Liver (tissue), 8 donors: ENCODE measurements at regions not wholly inside any gene's neighbourhood (a gene's known extent, or its start where the extent isn't known, plus 50 kb on each side); places are given as distances from the start of the nearest gene placed in this dataset.

Source experiments
- DNase-seq: peaks from one replicate; pipeline ENCODE4 v3.0.0-alpha.2; 2017; ENCODE audit warnings: low spot score
- H3K27ac ChIP-seq, 2 donors: one replicate each; pipeline ENCODE4 v1.7.0; 2013; ENCODE audit warnings: inconsistent platforms in 2 of 2, low read length in 2 of 2, control low read depth in 1 of 2, low read depth in 1 of 2, mild to moderate bottlenecking in 1 of 2
- H3K27me3 ChIP-seq, 4 donors: one replicate each; pipeline versions ENCODE4 v1.6.1 to v1.7.0; 2013; ENCODE audit warnings: low read length in 3 of 4, inconsistent platforms in 1 of 4, mild to moderate bottlenecking in 1 of 4, moderate library complexity in 1 of 4; ENCODE audit not compliant: control insufficient read depth in 4 of 4, insufficient read depth in 4 of 4
- H3K36me3 ChIP-seq, 4 donors: one replicate each; pipeline versions ENCODE4 v1.6.1 to v1.7.0; 2013; ENCODE audit warnings: low read length in 3 of 4, mild to moderate bottlenecking in 3 of 4, low read depth in 1 of 4, moderate library complexity in 1 of 4; ENCODE audit not compliant: control insufficient read depth in 4 of 4, insufficient read depth in 3 of 4
- H3K4me1 ChIP-seq, 4 donors: one replicate each; pipeline versions ENCODE4 v1.6.1 to v1.7.0; 2013; ENCODE audit warnings: low read length in 3 of 4, mild to moderate bottlenecking in 3 of 4, moderate library complexity in 1 of 4; ENCODE audit not compliant: control insufficient read depth in 4 of 4, insufficient read depth in 4 of 4
- H3K4me3 ChIP-seq, 3 donors: one replicate each; pipeline versions ENCODE4 v1.6.1 to v1.7.0; 2013; ENCODE audit warnings: low read length in 3 of 3, control low read depth in 1 of 3, low read depth in 1 of 3, mild to moderate bottlenecking in 1 of 3
- H3K9ac ChIP-seq, 2 donors: one replicate each; pipeline ENCODE4 v1.7.0; 2013; ENCODE audit warnings: low read length in 2 of 2, mild to moderate bottlenecking in 2 of 2, moderate library complexity in 2 of 2, control low read depth in 1 of 2, low read depth in 1 of 2
- H3K9me3 ChIP-seq, 4 donors: one replicate each; pipeline versions ENCODE4 v1.6.1 to v1.7.0; 2013; ENCODE audit warnings: low read length in 3 of 4; ENCODE audit not compliant: control insufficient read depth in 4 of 4
- EGR1 ChIP-seq, 2 donors: IDR thresholded peaks; 2 replicates each; pipeline ENCODE4 v1.6.1; 2016 to 2018; ENCODE audit warnings: antibody characterized with exemption in 2 of 2, low read depth in 2 of 2
- FOXA1 ChIP-seq: IDR thresholded peaks from 2 replicates; pipeline ENCODE4 v1.6.1; 2016; ENCODE audit warnings: antibody characterized with exemption
- FOXA2 ChIP-seq: IDR thresholded peaks from 2 replicates; pipeline ENCODE4 v1.6.1; 2016; ENCODE audit warnings: antibody characterized with exemption
- GABPA ChIP-seq, 2 donors: IDR thresholded peaks in 1 of 2; conservative IDR thresholded peaks in 1 of 2; 2 replicates each; pipeline ENCODE4 v1.6.1; 2016; ENCODE audit warnings: antibody characterized with exemption in 2 of 2, mild to moderate bottlenecking in 1 of 2, moderate library complexity in 1 of 2
- HNF4A ChIP-seq, 2 donors: conservative IDR thresholded peaks; 2 replicates each; pipeline ENCODE4 v1.6.1; 2016; ENCODE audit warnings: antibody characterized with exemption in 2 of 2, mild to moderate bottlenecking in 2 of 2
- HNF4G ChIP-seq: IDR thresholded peaks from 2 replicates; pipeline ENCODE4 v1.6.1; 2016; ENCODE audit warnings: antibody characterized with exemption
- JUND ChIP-seq, 2 donors: IDR thresholded peaks; 2 replicates each; pipeline ENCODE4 v1.6.1; 2016; ENCODE audit warnings: antibody characterized with exemption in 2 of 2
- NR2F2 ChIP-seq: IDR thresholded peaks from 2 replicates; pipeline ENCODE4 v1.6.1; 2016; ENCODE audit warnings: antibody characterized with exemption
- RAD21 ChIP-seq, 2 donors: IDR thresholded peaks; 2 replicates each; pipeline ENCODE4 v1.6.1; 2016; ENCODE audit warnings: antibody characterized with exemption in 2 of 2, mild to moderate bottlenecking in 2 of 2
- RXRA ChIP-seq, 2 donors: IDR thresholded peaks; 2 replicates each; pipeline ENCODE4 v1.6.1; 2017 to 2018; ENCODE audit warnings: antibody characterized with exemption in 2 of 2, mild to moderate bottlenecking in 1 of 2
- SP1 ChIP-seq: IDR thresholded peaks from 2 replicates; pipeline ENCODE4 v1.6.1; 2018; ENCODE audit warnings: antibody characterized with exemption, mild to moderate bottlenecking
- TAF1 ChIP-seq: conservative IDR thresholded peaks from 2 replicates; pipeline ENCODE4 v1.6.1; 2016; ENCODE audit warnings: antibody characterized with exemption, mild to moderate bottlenecking
- YY1 ChIP-seq: IDR thresholded peaks from 2 replicates; pipeline ENCODE4 v1.6.1; 2016; ENCODE audit warnings: antibody characterized with exemption, mild to moderate bottlenecking
- WGBS: extraction: QIAGEN DNeasy Blood & Tissue Kit; methylation state at CpG from one replicate; pipeline ENCODE4 v1.1.7; 2013; 5-methylcytosine and 5-hydroxymethylcytosine counted together
- TF ChIP-seq, protein P1 (sequence below): fragments of 150-350 bp; IDR thresholded peaks from 2 replicates; pipeline ENCODE4 v1.5.1; 2017; ENCODE audit warnings: improper control_type of control experiment, low read depth, low read length; ENCODE audit not compliant: missing input control
- TF ChIP-seq, protein P2 (sequence below): IDR thresholded peaks from 2 replicates; pipeline ENCODE4 v1.6.1; 2016; ENCODE audit warnings: antibody characterized with exemption
- TF ChIP-seq, protein P3 (sequence below): IDR thresholded peaks from 2 replicates; pipeline ENCODE4 v1.6.1; 2016; ENCODE audit warnings: antibody characterized with exemption
- TF ChIP-seq, protein P4 (sequence below): IDR thresholded peaks from 2 replicates; pipeline ENCODE4 v1.6.1; 2016; ENCODE audit warnings: antibody characterized with exemption
- TF ChIP-seq, protein P5 (sequence below): IDR thresholded peaks from 2 replicates; pipeline ENCODE4 v1.6.1; 2016; ENCODE audit warnings: antibody characterized with exemption, mild to moderate bottlenecking
- donor health status: healthy.
- donor health status: healthy.
- donor health status: healthy.
- donor health status: healthy.
- donor health status: healthy.

DNA sequence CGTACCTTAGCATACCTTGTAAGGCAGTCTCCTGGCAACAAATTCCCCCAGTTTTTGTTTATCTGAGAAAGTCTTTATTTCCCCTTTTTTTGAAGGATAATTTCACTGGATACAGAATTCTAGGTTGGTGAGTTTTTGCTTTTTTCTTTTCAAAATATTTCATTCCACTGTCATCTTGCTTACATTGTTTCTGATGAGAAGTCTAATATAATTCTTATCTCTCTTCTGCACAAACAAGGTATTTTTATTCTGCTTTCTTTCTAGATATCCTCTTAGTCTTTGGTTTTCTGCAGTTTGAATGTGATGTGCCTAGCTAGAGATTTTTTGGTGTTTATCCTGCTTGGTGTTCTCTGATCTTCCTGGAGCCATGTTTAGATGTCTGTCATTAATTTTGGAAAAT, 57.7 kb upstream of the EZR start:
- H3K4me1 ChIP-seq: no peaks in the 10 kb centered on the region
- WGBS: 94% methylated on average over 1 of the region's 1 CpG
- H3K9me3 ChIP-seq: no peaks in the 10 kb centered on the region
- no peaks in the 10 kb centered on the region for H3K27me3 ChIP-seq
- no peaks in the 10 kb centered on the region for H3K36me3 ChIP-seq
- H3K4me3 ChIP-seq: no peak overlapping the region
- no peak overlapping the region for H3K27ac ChIP-seq
- DNase-seq: no peak
- H3K9ac ChIP-seq: no peak overlapping the region
- TF ChIP-seq SP1 (no peak), GABPA (IDR thresholded peaks at IDR 0.05 in 1 of 2, conservative IDR thresholded peaks at IDR 0.05 in 1 of 2) (no peak), HNF4A (conservative IDR thresholded peaks at IDR 0.05) (no peak), FOXA1 (no peak)
- TF ChIP-seq, protein P1, sequence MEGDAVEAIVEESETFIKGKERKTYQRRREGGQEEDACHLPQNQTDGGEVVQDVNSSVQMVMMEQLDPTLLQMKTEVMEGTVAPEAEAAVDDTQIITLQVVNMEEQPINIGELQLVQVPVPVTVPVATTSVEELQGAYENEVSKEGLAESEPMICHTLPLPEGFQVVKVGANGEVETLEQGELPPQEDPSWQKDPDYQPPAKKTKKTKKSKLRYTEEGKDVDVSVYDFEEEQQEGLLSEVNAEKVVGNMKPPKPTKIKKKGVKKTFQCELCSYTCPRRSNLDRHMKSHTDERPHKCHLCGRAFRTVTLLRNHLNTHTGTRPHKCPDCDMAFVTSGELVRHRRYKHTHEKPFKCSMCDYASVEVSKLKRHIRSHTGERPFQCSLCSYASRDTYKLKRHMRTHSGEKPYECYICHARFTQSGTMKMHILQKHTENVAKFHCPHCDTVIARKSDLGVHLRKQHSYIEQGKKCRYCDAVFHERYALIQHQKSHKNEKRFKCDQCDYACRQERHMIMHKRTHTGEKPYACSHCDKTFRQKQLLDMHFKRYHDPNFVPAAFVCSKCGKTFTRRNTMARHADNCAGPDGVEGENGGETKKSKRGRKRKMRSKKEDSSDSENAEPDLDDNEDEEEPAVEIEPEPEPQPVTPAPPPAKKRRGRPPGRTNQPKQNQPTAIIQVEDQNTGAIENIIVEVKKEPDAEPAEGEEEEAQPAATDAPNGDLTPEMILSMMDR: no peak

DNA sequence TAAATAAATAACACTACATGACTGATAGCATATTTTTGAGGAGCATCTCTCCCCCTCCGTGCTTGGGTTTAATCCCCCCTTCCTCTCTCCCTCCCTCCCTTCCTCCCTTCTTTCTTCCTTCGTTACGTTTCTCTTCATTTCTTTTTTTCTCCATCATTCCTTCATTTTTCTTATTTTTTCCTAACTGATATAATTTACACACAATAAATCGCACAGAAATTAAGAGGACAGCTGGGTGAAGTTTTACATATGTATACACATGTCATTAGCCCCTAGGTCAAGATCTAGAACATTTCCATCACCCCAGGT, 51.4 kb upstream of the EZR start:
- peaks cover 0 to 5% (median 0%) of the 10 kb centered on the region in 4 donors for H3K27me3 ChIP-seq
- WGBS: 96% methylated on average over 4 of the region's 4 CpGs
- H3K4me1 ChIP-seq: peaks cover 0 to 6% (median 2%) of the 10 kb centered on the region in 4 donors
- H3K36me3 ChIP-seq: no peaks in the 10 kb centered on the region
- H3K9ac ChIP-seq: no peak overlapping the region
- peak overlapping the region in 1 of 2 donors; percentile 55 for H3K27ac ChIP-seq
- no peak overlapping the region for H3K4me3 ChIP-seq
- no peak for DNase-seq
- TF ChIP-seq JUND (IDR thresholded peaks at IDR 0.05): no peak
- TF ChIP-seq HNF4A (conservative IDR thresholded peaks at IDR 0.05): no peak
- no peak for TF ChIP-seq NR2F2
- TF ChIP-seq SP1: no peak
- no peak for TF ChIP-seq EGR1 (IDR thresholded peaks at IDR 0.05; ENCODE audit: low read depth in 2 of 2)
- TF ChIP-seq, protein P2, sequence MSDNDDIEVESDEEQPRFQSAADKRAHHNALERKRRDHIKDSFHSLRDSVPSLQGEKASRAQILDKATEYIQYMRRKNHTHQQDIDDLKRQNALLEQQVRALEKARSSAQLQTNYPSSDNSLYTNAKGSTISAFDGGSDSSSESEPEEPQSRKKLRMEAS: no peak
- TF ChIP-seq, protein P1: no peak
- no peak for TF ChIP-seq FOXA2
- no peak for TF ChIP-seq GABPA (IDR thresholded peaks at IDR 0.05 in 1 of 2, conservative IDR thresholded peaks at IDR 0.05 in 1 of 2)
- no peak for TF ChIP-seq FOXA1
- TF ChIP-seq YY1: no peak
- TF ChIP-seq, protein P3, sequence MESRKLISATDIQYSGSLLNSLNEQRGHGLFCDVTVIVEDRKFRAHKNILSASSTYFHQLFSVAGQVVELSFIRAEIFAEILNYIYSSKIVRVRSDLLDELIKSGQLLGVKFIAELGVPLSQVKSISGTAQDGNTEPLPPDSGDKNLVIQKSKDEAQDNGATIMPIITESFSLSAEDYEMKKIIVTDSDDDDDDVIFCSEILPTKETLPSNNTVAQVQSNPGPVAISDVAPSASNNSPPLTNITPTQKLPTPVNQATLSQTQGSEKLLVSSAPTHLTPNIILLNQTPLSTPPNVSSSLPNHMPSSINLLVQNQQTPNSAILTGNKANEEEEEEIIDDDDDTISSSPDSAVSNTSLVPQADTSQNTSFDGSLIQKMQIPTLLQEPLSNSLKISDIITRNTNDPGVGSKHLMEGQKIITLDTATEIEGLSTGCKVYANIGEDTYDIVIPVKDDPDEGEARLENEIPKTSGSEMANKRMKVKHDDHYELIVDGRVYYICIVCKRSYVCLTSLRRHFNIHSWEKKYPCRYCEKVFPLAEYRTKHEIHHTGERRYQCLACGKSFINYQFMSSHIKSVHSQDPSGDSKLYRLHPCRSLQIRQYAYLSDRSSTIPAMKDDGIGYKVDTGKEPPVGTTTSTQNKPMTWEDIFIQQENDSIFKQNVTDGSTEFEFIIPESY: no peak
- TF ChIP-seq RXRA (IDR thresholded peaks at IDR 0.05): no peak
- no peak for TF ChIP-seq HNF4G
- TF ChIP-seq, protein P4, sequence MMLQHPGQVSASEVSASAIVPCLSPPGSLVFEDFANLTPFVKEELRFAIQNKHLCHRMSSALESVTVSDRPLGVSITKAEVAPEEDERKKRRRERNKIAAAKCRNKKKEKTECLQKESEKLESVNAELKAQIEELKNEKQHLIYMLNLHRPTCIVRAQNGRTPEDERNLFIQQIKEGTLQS: no peak
- TF ChIP-seq, protein P5, sequence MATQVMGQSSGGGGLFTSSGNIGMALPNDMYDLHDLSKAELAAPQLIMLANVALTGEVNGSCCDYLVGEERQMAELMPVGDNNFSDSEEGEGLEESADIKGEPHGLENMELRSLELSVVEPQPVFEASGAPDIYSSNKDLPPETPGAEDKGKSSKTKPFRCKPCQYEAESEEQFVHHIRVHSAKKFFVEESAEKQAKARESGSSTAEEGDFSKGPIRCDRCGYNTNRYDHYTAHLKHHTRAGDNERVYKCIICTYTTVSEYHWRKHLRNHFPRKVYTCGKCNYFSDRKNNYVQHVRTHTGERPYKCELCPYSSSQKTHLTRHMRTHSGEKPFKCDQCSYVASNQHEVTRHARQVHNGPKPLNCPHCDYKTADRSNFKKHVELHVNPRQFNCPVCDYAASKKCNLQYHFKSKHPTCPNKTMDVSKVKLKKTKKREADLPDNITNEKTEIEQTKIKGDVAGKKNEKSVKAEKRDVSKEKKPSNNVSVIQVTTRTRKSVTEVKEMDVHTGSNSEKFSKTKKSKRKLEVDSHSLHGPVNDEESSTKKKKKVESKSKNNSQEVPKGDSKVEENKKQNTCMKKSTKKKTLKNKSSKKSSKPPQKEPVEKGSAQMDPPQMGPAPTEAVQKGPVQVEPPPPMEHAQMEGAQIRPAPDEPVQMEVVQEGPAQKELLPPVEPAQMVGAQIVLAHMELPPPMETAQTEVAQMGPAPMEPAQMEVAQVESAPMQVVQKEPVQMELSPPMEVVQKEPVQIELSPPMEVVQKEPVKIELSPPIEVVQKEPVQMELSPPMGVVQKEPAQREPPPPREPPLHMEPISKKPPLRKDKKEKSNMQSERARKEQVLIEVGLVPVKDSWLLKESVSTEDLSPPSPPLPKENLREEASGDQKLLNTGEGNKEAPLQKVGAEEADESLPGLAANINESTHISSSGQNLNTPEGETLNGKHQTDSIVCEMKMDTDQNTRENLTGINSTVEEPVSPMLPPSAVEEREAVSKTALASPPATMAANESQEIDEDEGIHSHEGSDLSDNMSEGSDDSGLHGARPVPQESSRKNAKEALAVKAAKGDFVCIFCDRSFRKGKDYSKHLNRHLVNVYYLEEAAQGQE: no peak
- TF ChIP-seq TAF1: no peak
- TF ChIP-seq RAD21 (IDR thresholded peaks at IDR 0.05): no peak
- H3K9me3 ChIP-seq: no peaks in the 10 kb centered on the region
